ENCODE measurements at regions not wholly inside any gene's neighbourhood (a gene's known extent, or its start where the extent isn't known, plus 50 kb on each side); places are given as distances from the start of the nearest gene placed in this dataset.
A peak's percentile ranks its signal among the peaks of the same experiment; 100 is the strongest.

DNA sequence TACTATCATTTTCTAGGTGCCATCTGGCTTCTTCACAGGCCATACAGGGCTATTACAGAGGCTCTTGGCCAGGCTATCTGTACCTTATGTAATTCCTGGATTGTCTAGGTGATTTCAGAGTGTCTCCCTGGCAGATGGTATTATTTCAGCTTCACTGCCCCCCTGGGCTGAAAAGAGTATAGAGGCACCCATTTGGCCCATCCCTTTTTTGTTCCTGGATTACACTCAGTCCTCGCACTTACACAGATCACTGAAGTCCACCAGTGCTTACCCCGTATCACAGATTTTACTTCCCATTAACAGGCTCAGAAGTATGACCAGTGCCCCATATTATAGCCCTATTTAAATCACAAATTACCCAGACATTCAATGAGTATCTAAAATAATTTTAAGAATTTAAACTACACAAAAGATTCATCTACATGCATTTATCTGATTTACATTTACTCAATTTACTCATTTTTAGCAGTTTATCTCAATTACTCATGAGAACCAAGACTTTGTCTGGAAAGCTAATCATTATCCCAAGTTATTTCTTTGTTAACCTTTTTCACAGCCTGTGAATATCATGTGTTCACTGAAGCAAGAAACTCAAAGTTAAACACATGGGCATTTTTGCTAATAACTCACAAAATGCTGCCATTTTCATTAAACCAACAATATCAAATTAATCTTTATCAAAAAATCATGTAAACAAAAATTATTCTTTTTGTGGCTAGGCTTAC is 121.0 kb downstream of the PCDH20 start:
- H4K20me1 ChIP-seq (ENCODE audit: insufficient read depth) = no peaks in the 10 kb centered on the region
- no peak overlapping the region for H3K4me2 ChIP-seq
- H3K79me2 ChIP-seq (ENCODE audit: insufficient read depth, low read depth) = no peaks in the 10 kb centered on the region
- H3K9ac ChIP-seq = no peak overlapping the region
- TF ChIP-seq, protein P1, sequence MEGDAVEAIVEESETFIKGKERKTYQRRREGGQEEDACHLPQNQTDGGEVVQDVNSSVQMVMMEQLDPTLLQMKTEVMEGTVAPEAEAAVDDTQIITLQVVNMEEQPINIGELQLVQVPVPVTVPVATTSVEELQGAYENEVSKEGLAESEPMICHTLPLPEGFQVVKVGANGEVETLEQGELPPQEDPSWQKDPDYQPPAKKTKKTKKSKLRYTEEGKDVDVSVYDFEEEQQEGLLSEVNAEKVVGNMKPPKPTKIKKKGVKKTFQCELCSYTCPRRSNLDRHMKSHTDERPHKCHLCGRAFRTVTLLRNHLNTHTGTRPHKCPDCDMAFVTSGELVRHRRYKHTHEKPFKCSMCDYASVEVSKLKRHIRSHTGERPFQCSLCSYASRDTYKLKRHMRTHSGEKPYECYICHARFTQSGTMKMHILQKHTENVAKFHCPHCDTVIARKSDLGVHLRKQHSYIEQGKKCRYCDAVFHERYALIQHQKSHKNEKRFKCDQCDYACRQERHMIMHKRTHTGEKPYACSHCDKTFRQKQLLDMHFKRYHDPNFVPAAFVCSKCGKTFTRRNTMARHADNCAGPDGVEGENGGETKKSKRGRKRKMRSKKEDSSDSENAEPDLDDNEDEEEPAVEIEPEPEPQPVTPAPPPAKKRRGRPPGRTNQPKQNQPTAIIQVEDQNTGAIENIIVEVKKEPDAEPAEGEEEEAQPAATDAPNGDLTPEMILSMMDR (conservative IDR thresholded peaks at IDR 0.05; ENCODE audit: low read depth, low read length) = no peak
- H2AFZ ChIP-seq (ENCODE audit: low read depth) = no peak overlapping the region
- H3K4me1 ChIP-seq (ENCODE audit: low read depth, poor library complexity, severe bottlenecking) = no peaks in the 10 kb centered on the region
- H3K4me3 ChIP-seq (IDR thresholded peaks at IDR 0.05; ENCODE audit: insufficient read depth, low read depth, low read length) = no peak overlapping the region
- H3K27ac ChIP-seq = no peak overlapping the region
- H3K36me3 ChIP-seq (ENCODE audit: insufficient read depth) = no peaks in the 10 kb centered on the region
- no peaks in the 10 kb centered on the region for H3K27me3 ChIP-seq (ENCODE audit: insufficient read depth, low read depth)

DNA sequence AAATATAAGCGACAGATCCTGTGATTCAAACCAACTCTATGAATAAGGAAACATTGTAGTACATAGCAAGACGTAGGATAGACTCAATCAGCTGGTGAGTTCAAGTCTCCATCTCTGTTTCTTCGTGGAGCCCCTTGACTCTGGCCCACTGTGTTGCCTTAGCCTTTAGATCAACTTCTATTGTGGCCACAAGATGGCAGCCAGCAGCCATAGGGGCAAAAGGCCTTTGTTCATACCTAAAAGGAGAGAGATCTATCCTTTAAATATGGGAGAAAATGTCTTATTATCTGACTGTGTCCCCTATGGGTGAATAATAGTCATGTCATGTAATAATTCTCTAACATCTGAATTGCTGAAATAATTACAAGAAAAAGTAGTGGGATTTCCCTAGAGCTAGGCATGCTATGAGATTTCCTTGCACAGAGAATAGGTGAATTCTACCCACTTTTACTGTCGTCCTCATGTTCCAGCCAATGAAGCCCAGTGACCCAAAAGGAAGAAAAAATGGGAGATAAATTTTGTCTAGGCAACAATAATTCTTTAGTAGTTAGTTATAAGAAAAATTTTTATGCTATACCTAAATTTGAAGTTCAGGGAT is 129.4 kb downstream of the PCDH20 start:
- no peaks in the 10 kb centered on the region for H3K36me3 ChIP-seq (ENCODE audit: insufficient read depth)
- no peaks in the 10 kb centered on the region for H4K20me1 ChIP-seq (ENCODE audit: insufficient read depth)
- no peak overlapping the region for H3K27ac ChIP-seq
- no peaks in the 10 kb centered on the region for H3K79me2 ChIP-seq (ENCODE audit: insufficient read depth, low read depth)
- H3K9ac ChIP-seq = no peak overlapping the region
- no peak overlapping the region for H3K4me2 ChIP-seq
- no peaks in the 10 kb centered on the region for H3K27me3 ChIP-seq (ENCODE audit: insufficient read depth, low read depth)
- H2AFZ ChIP-seq (ENCODE audit: low read depth) = no peak overlapping the region
- H3K4me3 ChIP-seq (IDR thresholded peaks at IDR 0.05; ENCODE audit: insufficient read depth, low read depth, low read length) = no peak overlapping the region
- TF ChIP-seq, protein P1 (conservative IDR thresholded peaks at IDR 0.05; ENCODE audit: low read depth, low read length) = peak; percentile 57
- H3K4me1 ChIP-seq (ENCODE audit: low read depth, poor library complexity, severe bottlenecking) = no peaks in the 10 kb centered on the region

DNA sequence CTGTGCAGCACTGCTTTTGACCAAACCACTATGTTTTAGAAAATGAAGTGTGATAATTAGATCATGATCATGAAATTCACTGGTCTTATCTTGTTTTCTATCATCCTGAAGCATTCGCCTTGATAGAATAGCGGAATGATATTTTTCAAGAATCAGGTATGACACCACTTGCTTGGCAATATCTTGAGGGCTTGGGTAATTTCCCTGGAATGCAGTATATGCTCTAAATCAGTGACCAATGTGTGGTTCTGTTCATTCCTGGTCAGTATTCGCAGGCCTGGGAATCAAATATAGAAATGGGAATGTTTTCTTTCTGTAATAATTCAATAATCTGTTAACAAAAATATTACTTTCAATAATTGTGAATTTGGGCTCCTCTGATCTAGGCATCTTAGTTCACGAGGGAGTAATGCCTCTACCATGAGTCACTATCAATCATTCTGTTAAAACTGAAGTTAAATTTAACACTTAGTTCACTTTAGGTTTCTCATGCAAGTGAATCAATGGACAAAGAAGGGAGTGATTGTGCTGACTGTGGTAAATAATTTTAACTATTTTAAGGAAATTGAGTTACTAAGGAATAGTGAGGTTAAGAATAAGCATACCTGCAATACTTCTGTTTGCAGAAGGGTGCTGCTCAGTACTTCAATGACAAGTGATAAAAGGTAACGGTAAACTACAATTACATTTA is 137.9 kb downstream of the PCDH20 start:
- Histone ChIP-seq H3K4me2 (no peak overlapping the region), H3K4me1 (ENCODE audit: low read depth, poor library complexity, severe bottlenecking) (no peaks in the 10 kb centered on the region), H3K27ac (no peak overlapping the region), H3K79me2 (ENCODE audit: insufficient read depth, low read depth) (no peaks in the 10 kb centered on the region), H4K20me1 (ENCODE audit: insufficient read depth) (no peaks in the 10 kb centered on the region), H3K27me3 (ENCODE audit: insufficient read depth, low read depth) (no peaks in the 10 kb centered on the region), H2AFZ (ENCODE audit: low read depth) (no peak overlapping the region), H3K4me3 (IDR thresholded peaks at IDR 0.05; ENCODE audit: insufficient read depth, low read depth, low read length) (no peak overlapping the region), H3K9ac (no peak overlapping the region), H3K36me3 (ENCODE audit: insufficient read depth) (no peaks in the 10 kb centered on the region)
- TF ChIP-seq, protein P1 (conservative IDR thresholded peaks at IDR 0.05; ENCODE audit: low read depth, low read length) = no peak

DNA sequence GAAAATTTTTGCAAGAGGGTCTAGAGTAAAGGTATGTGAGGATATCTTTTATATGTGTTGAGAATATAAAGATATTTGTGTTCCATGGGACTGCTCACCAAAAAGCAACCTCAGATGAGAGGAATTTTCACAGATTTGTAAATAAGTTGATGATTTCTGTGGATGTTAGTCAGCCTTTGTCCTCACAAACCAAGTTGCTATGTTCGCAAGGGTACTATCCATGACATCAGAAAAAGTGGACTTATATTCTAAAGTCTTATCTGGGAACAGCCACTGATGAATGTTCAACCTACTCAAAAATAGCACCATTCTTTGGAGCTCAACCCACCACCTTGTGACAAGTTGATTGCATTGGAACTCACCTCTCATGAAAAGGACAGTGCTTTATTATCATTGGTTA is 138.6 kb downstream of the PCDH20 start:
- H3K9ac ChIP-seq = no peak overlapping the region
- H3K4me2 ChIP-seq = no peak overlapping the region
- no peak overlapping the region for H3K27ac ChIP-seq
- no peaks in the 10 kb centered on the region for H3K4me1 ChIP-seq (ENCODE audit: low read depth, poor library complexity, severe bottlenecking)
- no peaks in the 10 kb centered on the region for H4K20me1 ChIP-seq (ENCODE audit: insufficient read depth)
- H3K4me3 ChIP-seq (IDR thresholded peaks at IDR 0.05; ENCODE audit: insufficient read depth, low read depth, low read length) = no peak overlapping the region
- TF ChIP-seq, protein P1 (conservative IDR thresholded peaks at IDR 0.05; ENCODE audit: low read depth, low read length) = no peak
- H3K36me3 ChIP-seq (ENCODE audit: insufficient read depth) = no peaks in the 10 kb centered on the region
- H2AFZ ChIP-seq (ENCODE audit: low read depth) = no peak overlapping the region
- no peaks in the 10 kb centered on the region for H3K27me3 ChIP-seq (ENCODE audit: insufficient read depth, low read depth)
- H3K79me2 ChIP-seq (ENCODE audit: insufficient read depth, low read depth) = no peaks in the 10 kb centered on the region

Measured in KMS-11 (cell line).